Neural crest cell (in vitro differentiated cells): ENCODE measurements at regions not wholly inside any gene's neighbourhood (a gene's known extent, or its start where the extent isn't known, plus 50 kb on each side); places are given as distances from the start of the nearest gene placed in this dataset.

Experiments
- DNase-seq: peaks from one replicate; pipeline ENCODE4 v3.0.0; 2021; ENCODE audit warnings: low read depth, mixed read lengths, low spot score
- H3K27ac Mint-ChIP-seq: one replicate; pipeline ENCODE4 v1.8.0; 2021; ENCODE audit warnings: mild to moderate bottlenecking, mixed read lengths; ENCODE audit not compliant: unreplicated experiment
- H3K27me3 Mint-ChIP-seq: 2 replicates; pipeline ENCODE4 v1.8.0; 2021; ENCODE audit warnings: low read depth, mild to moderate bottlenecking, mixed read lengths
- H3K36me3 Mint-ChIP-seq: 2 replicates; pipeline ENCODE4 v1.8.0; 2021; ENCODE audit warnings: low read depth, mild to moderate bottlenecking, mixed read lengths
- H3K4me1 Mint-ChIP-seq: 2 replicates; pipeline ENCODE4 v1.8.0; 2021; ENCODE audit warnings: mixed read lengths
- H3K4me3 Mint-ChIP-seq: one replicate; pipeline ENCODE4 v1.8.0; 2021; ENCODE audit warnings: mild to moderate bottlenecking, mixed read lengths
- H3K9me3 Mint-ChIP-seq: 2 replicates; pipeline ENCODE4 v1.8.0; 2021; ENCODE audit warnings: mixed read lengths
- CTCF ChIP-seq: fragments of 200-600 bp; sonication (generic); conservative IDR thresholded peaks from 2 replicates; pipeline ENCODE4 v1.5.0; 2021; ENCODE audit warnings: antibody characterized with exemption, mild to moderate bottlenecking

GRCh38 chr1:213744780-213745179, 243.0 kb upstream of the PROX1 start:
- Mint-ChIP-seq H3K9me3 (peaks cover 2% of the 10 kb centered on the region), H3K36me3 (peaks cover 2% of the 10 kb centered on the region), H3K27me3 (no peaks in the 10 kb centered on the region), H3K4me3 (no peak overlapping the region), H3K27ac (no peak overlapping the region), H3K4me1 (no peaks in the 10 kb centered on the region)
- DNase-seq: no peak
- no peak for TF ChIP-seq CTCF

- DNase-seq: no peak
- no peaks in the 10 kb centered on the region for H3K4me1 Mint-ChIP-seq
- no peak overlapping the region for H3K27ac Mint-ChIP-seq
- TF ChIP-seq CTCF: no peak
- H3K36me3 Mint-ChIP-seq: peaks cover 2% of the 10 kb centered on the region
- no peak overlapping the region for H3K4me3 Mint-ChIP-seq
- no peaks in the 10 kb centered on the region for H3K27me3 Mint-ChIP-seq
- peaks cover 2% of the 10 kb centered on the region for H3K9me3 Mint-ChIP-seq
Observed at GRCh38 chr1:213745451-213745850, 242.3 kb upstream of the PROX1 start.

- H3K27ac Mint-ChIP-seq: no peak overlapping the region
Observed at GRCh38 chr1:213749558-213749957, 238.2 kb upstream of the PROX1 start.

GRCh38 chr1:213750231-213751063, 237.3 kb upstream of the PROX1 start:
- TF ChIP-seq CTCF: no peak
- Mint-ChIP-seq H3K4me3 (no peak overlapping the region), H3K27me3 (no peaks in the 10 kb centered on the region), H3K36me3 (no peaks in the 10 kb centered on the region), H3K4me1 (no peaks in the 10 kb centered on the region), H3K9me3 (peaks cover 7% of the 10 kb centered on the region), H3K27ac (no peak overlapping the region)
- no peak for DNase-seq

More at GRCh38 chr1:213749558-213749957, 238.2 kb upstream of the PROX1 start:
- Mint-ChIP-seq H3K9me3 (peaks cover 7% of the 10 kb centered on the region), H3K27me3 (no peaks in the 10 kb centered on the region), H3K36me3 (no peaks in the 10 kb centered on the region), H3K4me3 (no peak overlapping the region), H3K4me1 (no peaks in the 10 kb centered on the region)
- TF ChIP-seq CTCF: no peak
- no peak for DNase-seq

GRCh38 chr1:213751064-213751397, 236.7 kb upstream of the PROX1 start:
- Mint-ChIP-seq H3K27me3 (no peaks in the 10 kb centered on the region), H3K9me3 (peaks cover 7% of the 10 kb centered on the region), H3K36me3 (no peaks in the 10 kb centered on the region), H3K4me3 (no peak overlapping the region), H3K4me1 (no peaks in the 10 kb centered on the region), H3K27ac (no peak overlapping the region)
- no peak for TF ChIP-seq CTCF
- DNase-seq: no peak
